AG09309 (cell line): ENCODE measurements at regions not wholly inside any gene's neighbourhood (a gene's known extent, or its start where the extent isn't known, plus 50 kb on each side); places are given as distances from the start of the nearest gene placed in this dataset.
A peak's percentile ranks its signal among the peaks of the same experiment; 100 is the strongest.
"Not testable (repeated sequence)": the region's sequence is repeated elsewhere in the genome, so short reads cannot be mapped to it uniquely, and the experiment has no call there.

Experiments
- DNase-seq: peaks from one replicate; pipeline ENCODE4 v3.0.0-alpha.2; 2010; ENCODE audit warnings: low read depth
- H3K4me3 ChIP-seq: 2 replicates; pipeline ENCODE4 v1.5.1; 2011; ENCODE audit warnings: mild to moderate bottlenecking, low read depth, low read length, moderate library complexity; ENCODE audit not compliant: control insufficient read depth
- CTCF ChIP-seq: IDR thresholded peaks from 2 replicates; pipeline ENCODE4 v1.5.1; 2011; ENCODE audit warnings: mild to moderate bottlenecking, low read depth, low read length, inconsistent platforms; ENCODE audit not compliant: insufficient read depth, control insufficient read depth; ENCODE audit errors: missing control alignments

DNA sequence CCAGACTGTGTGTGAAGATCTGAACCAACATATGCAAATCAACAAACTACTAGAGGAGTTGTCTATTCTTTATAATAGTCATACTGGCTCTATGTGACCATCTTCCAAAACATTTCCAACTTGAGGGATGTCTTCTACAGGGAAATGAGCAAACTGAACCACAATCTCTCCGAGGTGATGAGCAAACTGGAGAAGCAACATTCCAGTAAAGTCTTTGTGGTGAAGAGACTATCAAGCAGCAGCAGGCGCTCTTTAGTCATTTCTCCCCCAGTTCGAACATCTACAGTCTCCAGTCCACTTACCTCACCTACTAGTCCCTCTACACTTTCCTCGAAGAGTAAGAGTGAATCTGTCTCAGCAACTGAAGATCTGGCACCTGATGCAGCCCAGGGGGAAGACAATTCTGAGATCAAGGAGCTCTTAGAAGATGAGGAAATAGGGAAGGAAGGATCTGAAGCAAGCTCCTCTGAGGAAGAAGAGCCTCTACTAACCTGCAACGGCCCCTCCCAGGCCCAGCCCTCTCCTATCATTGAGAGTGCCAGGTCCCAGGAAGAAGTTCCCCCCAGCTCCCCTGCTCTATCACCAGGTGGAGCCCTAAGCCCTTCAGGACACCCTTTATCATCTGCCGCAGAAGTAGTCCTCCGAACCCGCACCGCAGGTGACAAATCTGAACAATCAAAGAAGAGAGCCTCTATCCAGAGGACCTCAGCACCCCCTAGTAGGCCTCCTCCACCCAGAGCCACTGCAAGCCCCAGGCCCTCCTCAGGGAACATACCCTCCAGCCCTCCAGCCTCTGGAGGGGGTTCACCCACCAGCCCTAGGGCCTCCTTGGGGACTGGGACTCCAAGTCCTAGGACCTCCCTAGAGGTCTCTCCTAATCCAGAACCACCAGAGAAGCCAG, 98.1 kb downstream of the HNRNPD start:
- no peak for DNase-seq
- H3K4me3 ChIP-seq = no peak overlapping the region
- no peak for TF ChIP-seq CTCF

- not testable (repeated sequence) for H3K4me3 ChIP-seq, DNase-seq
These were observed 99.1 kb downstream of the HNRNPD start for GRCh38 chr4:82274700-82275099.

DNA sequence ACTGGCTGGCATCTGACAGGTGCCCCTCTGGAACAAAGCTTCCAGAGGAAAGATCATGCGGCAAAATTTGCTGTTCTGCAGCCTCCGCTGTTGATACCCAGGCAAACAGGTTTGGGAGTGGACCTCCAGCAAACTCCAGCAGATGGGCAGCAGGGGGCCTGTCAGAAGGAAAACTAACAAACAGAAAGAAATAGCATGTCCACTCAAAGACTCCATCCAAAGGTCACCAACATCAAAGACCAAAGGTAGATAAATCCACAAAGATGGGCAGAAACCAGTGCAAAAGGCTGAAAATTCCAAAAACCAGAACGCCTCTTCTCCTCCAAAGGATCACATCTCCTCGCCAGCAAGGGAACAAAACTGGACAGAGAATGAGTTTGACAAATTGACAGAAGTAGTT, 101.3 kb downstream of the HNRNPD start:
- H3K4me3 ChIP-seq, DNase-seq: not testable (repeated sequence)

GRCh38 chr4:82271915-82272480, 101.8 kb downstream of the HNRNPD start:
- not testable (repeated sequence) for H3K4me3 ChIP-seq, DNase-seq

DNA sequence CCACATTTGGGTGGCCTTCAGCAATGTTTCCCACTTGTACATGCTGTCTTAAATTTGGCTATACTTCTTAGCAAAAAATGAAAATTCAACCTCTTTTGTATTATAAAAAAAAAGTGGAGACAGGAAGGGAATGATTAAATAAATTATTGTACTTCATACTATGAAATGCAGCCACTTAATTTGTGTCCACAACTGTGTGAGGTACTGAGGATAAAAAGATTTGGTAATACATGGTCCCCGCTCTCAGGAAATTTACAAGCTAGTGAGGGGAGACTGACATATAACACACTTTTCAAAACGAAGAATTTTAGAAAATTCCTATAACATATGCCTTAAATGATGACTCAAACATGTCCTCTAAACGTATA, 105.0 kb downstream of the HNRNPD start:
- no peak overlapping the region for H3K4me3 ChIP-seq
- DNase-seq = no peak
- no peak for TF ChIP-seq CTCF

- peak; percentile 28 for DNase-seq
- no peak overlapping the region for H3K4me3 ChIP-seq
- TF ChIP-seq CTCF = peak; percentile 83
These were observed 105.6 kb downstream of the HNRNPD start for GRCh38 chr4:82268050-82268825.

DNA sequence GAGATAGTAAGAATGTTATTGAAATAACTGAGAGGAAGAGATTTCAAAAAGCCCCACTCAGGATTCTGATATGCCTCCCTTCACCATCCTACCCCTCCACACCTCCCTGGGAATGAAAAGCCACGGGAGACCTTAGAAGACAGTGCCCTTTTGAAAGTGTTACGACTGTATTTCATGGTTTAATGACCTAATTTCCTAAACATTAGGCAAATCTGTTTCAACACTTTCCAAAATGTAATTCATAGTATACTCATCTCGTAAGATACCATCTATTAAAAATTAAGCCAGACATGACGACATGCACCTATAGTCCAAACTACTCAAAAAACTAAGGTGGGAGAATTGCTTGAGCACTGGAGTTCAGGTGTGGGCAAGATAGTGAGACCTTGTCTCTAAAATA, 106.3 kb downstream of the HNRNPD start:
- H3K4me3 ChIP-seq = no peak overlapping the region
- TF ChIP-seq CTCF = no peak
- no peak for DNase-seq

DNA sequence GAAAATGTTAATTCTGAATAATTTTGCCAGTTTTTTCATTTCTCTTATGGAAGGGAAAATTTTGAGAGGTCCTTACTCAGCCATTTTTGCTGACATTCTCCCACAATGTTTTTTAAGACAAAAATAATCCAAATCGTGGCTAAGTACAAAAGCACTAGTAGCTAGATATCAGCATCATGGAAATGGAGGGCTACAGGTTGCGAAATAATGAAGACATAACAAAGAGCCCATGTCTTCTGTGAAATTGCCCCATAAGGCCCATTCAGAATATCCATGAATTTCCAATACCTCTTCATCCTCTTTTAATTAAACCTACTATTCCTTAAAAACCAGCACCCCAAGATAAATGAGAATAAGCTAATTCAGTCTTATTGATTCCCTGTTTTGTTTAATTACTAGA, 107.4 kb downstream of the HNRNPD start:
- TF ChIP-seq CTCF = no peak
- DNase-seq = no peak
- H3K4me3 ChIP-seq = no peak overlapping the region
